HCT116 (cell line): ENCODE measurements at regions not wholly inside any gene's neighbourhood (a gene's known extent, or its start where the extent isn't known, plus 50 kb on each side); places are given as distances from the start of the nearest gene placed in this dataset.

Experiments used
- ATAC-seq: fragments of 200-7000 bp; cut with Tn5 transposase; 2 replicates; pipeline ENCODE4 v1.9.1; 2020; ENCODE audit warnings: mild to moderate bottlenecking, moderate library complexity
- BruUV-seq: library from RNA; stranded (reverse); fragments of 400-500 nt; replicated peaks from 2 replicates; lab custom pipeline; 2021; lab: Mats Ljungman, UMichigan
- CTCF ChIA-PET: fragments of 300-600 bp; sonication (Branson Sonifier 250); formaldehyde crosslinking; loops from one replicate; lab custom pipeline; 2021; ENCODE audit warnings: antibody characterized with exemption; lab: Charles Lee
- POLR2A ChIA-PET: fragments of 300-600, 350-600 bp; sonication (Branson Sonifier 250); formaldehyde crosslinking; loops from one replicate; lab custom pipeline; 2021; ENCODE audit warnings: antibody characterized with exemption; lab: Charles Lee
- RAD21 ChIA-PET, 2 experiments: fragments of 300-600 bp; sonication (Branson Sonifier 250); formaldehyde crosslinking; loops; one replicate each; lab custom pipeline; 2023; ENCODE audit warnings: low total read pairs in 2 of 2; ENCODE audit not compliant: uncharacterized antibody in 2 of 2, unreplicated experiment in 2 of 2, low non-redundant PET in 1 of 2; lab: Charles Lee
- DNase-seq: peaks from one replicate; pipeline ENCODE4 v3.0.0-alpha.2; 2010; ENCODE audit warnings: low read depth, low spot score
- H2AFZ ChIP-seq: fragments of 200-600 bp; shearing (Covaris generic), sonication (generic); 2 replicates; pipeline ENCODE4 v1.6.1; 2017; ENCODE audit warnings: low read depth, mixed run types, mixed read lengths, antibody characterized with exemption, low read length; ENCODE audit not compliant: poor library complexity, severe bottlenecking
- H3K27ac ChIP-seq: 2 replicates; pipeline ENCODE4 v1.5.1; 2012; ENCODE audit warnings: low read depth, low read length
- H3K27me3 ChIP-seq: fragments of 200-600 bp; sonication (generic); 2 replicates; pipeline ENCODE4 v1.6.1; 2016; ENCODE audit warnings: mixed run types, low read length, mixed read lengths; ENCODE audit not compliant: insufficient read depth
- H3K36me3 ChIP-seq, 2 experiments: fragments of 200-500 bp in 1 of 2; fragments of 200-600 bp in 1 of 2; sonication (Bioruptor generic) in 1 of 2; sonication (generic) in 1 of 2; 2 replicates each; pipeline versions ENCODE4 v1.5.1 to v1.6.1; 2014 to 2016; ENCODE audit warnings: low read length in 2 of 2, inconsistent platforms in 1 of 2, mixed read lengths in 1 of 2, mixed run types in 1 of 2; ENCODE audit not compliant: insufficient read depth in 2 of 2, control insufficient read depth in 1 of 2
- H3K4me1 ChIP-seq, 2 experiments: fragments of 200-600 bp in 1 of 2; sonication (generic) in 1 of 2; 2 replicates each; pipeline versions ENCODE4 v1.5.1 to v1.6.1; 2012 to 2017; ENCODE audit warnings: low read length in 2 of 2, inconsistent platforms in 1 of 2, mild to moderate bottlenecking in 1 of 2, mixed read lengths in 1 of 2, mixed run types in 1 of 2, moderate library complexity in 1 of 2; ENCODE audit not compliant: insufficient read depth in 2 of 2, control insufficient read depth in 1 of 2
- H3K4me2 ChIP-seq: fragments of 200-600 bp; sonication (generic); 2 replicates; pipeline ENCODE4 v1.6.1; 2017; ENCODE audit warnings: mixed run types, low read length, mixed read lengths
- H3K4me3 ChIP-seq, 2 experiments: fragments of 200-600 bp in 1 of 2; sonication (generic) in 1 of 2; replicated peaks in 1 of 2; 2 replicates each; pipeline ENCODE4 v1.5.1; 2011 to 2016; ENCODE audit warnings: low read length in 2 of 2, control low read depth in 1 of 2, low read depth in 1 of 2, mild to moderate bottlenecking in 1 of 2, mixed read lengths in 1 of 2, mixed run types in 1 of 2
- H3K79me2 ChIP-seq: fragments of 200-600 bp; sonication (generic); 2 replicates; pipeline ENCODE4 v1.6.1; 2017; ENCODE audit warnings: mild to moderate bottlenecking, mixed run types, low read length, moderate library complexity, mixed read lengths; ENCODE audit not compliant: insufficient read depth
- H3K9ac ChIP-seq: fragments of 200-600 bp; sonication (generic); 2 replicates; pipeline ENCODE4 v1.6.1; 2016; ENCODE audit warnings: low read length, mixed read lengths
- H3K9me2 ChIP-seq: fragments of 200-600 bp; sonication (generic), shearing (Covaris generic); 2 replicates; pipeline ENCODE4 v1.6.1; 2017; ENCODE audit warnings: mixed run types, mild to moderate bottlenecking, moderate library complexity; ENCODE audit not compliant: insufficient read depth
- H3K9me3 ChIP-seq, 2 experiments: fragments of 200-500 bp in 1 of 2; fragments of 200-600 bp in 1 of 2; sonication (Bioruptor generic) in 1 of 2; sonication (generic) in 1 of 2; 2 replicates each; pipeline ENCODE4 v1.6.1; 2014 to 2017; ENCODE audit warnings: low read length in 2 of 2, mixed read lengths in 2 of 2, inconsistent platforms in 1 of 2, low read depth in 1 of 2, mild to moderate bottlenecking in 1 of 2, mixed run types in 1 of 2, moderate library complexity in 1 of 2; ENCODE audit not compliant: control insufficient read depth in 1 of 2, insufficient read depth in 1 of 2
- H4K20me1 ChIP-seq: fragments of 200-600 bp; sonication (generic), shearing (Covaris generic); 2 replicates; pipeline ENCODE4 v1.6.1; 2017; ENCODE audit warnings: mixed run types, mild to moderate bottlenecking, moderate library complexity; ENCODE audit not compliant: insufficient read depth
- CBX3 ChIP-seq: IDR thresholded peaks from 2 replicates; pipeline ENCODE4 v1.6.1; 2012; ENCODE audit warnings: low read depth
- EGR1 ChIP-seq: IDR thresholded peaks from 2 replicates; pipeline ENCODE4 v1.6.1; 2012; ENCODE audit warnings: low read depth
- ELF1 ChIP-seq: IDR thresholded peaks from 2 replicates; pipeline ENCODE4 v1.6.1; 2012; ENCODE audit warnings: low read depth, borderline replicate concordance
- EZH2 ChIP-seq: fragments of 200-600 bp; sonication (generic); IDR thresholded peaks from 2 replicates; pipeline ENCODE4 v1.6.1; 2017; ENCODE audit warnings: antibody characterized with exemption, mixed run types
- FOSL1 ChIP-seq: IDR thresholded peaks from 2 replicates; pipeline ENCODE4 v1.6.1; 2012; ENCODE audit warnings: low read depth
- JUND ChIP-seq: IDR thresholded peaks from 2 replicates; pipeline ENCODE4 v1.6.1; 2012
- POLR2AphosphoS5 ChIP-seq: IDR thresholded peaks from 2 replicates; pipeline ENCODE4 v1.6.1; 2011; ENCODE audit warnings: mild to moderate bottlenecking, low read depth, low read length, moderate library complexity
- SIN3A ChIP-seq: IDR thresholded peaks from 2 replicates; pipeline ENCODE4 v1.6.1; 2012; ENCODE audit warnings: low read depth
- SP1 ChIP-seq: IDR thresholded peaks from 2 replicates; pipeline ENCODE4 v1.6.1; 2012; ENCODE audit warnings: low read depth
- ZFX ChIP-seq: fragments of 450-650 bp; IDR thresholded peaks from 2 replicates; pipeline ENCODE4 v1.6.1; 2017
- intact Hi-C: fragments of 100-400 bp; cut with micrococcal nuclease; formaldehyde crosslinking; loops from 2 replicates; pipeline ENCODE4 v1.10.0; 2022
- TF ChIP-seq, protein P1 (sequence below), 3 experiments: fragments of 200-600 bp in 1 of 3; sonication (generic) in 1 of 3; IDR thresholded peaks in 2 of 3; conservative IDR thresholded peaks in 1 of 3; 2 replicates each; pipeline ENCODE4 v1.5.1; 2012 to 2017; ENCODE audit warnings: low read depth in 2 of 3, low read length in 2 of 3, antibody characterized with exemption in 1 of 3, borderline replicate concordance in 1 of 3, control low read depth in 1 of 3, mild to moderate bottlenecking in 1 of 3, mixed read lengths in 1 of 3, mixed run types in 1 of 3, moderate library complexity in 1 of 3; ENCODE audit not compliant: insufficient read depth in 1 of 3
- TF ChIP-seq, protein P2 (sequence below): IDR thresholded peaks from 2 replicates; pipeline ENCODE4 v1.6.1; 2012

DNA sequence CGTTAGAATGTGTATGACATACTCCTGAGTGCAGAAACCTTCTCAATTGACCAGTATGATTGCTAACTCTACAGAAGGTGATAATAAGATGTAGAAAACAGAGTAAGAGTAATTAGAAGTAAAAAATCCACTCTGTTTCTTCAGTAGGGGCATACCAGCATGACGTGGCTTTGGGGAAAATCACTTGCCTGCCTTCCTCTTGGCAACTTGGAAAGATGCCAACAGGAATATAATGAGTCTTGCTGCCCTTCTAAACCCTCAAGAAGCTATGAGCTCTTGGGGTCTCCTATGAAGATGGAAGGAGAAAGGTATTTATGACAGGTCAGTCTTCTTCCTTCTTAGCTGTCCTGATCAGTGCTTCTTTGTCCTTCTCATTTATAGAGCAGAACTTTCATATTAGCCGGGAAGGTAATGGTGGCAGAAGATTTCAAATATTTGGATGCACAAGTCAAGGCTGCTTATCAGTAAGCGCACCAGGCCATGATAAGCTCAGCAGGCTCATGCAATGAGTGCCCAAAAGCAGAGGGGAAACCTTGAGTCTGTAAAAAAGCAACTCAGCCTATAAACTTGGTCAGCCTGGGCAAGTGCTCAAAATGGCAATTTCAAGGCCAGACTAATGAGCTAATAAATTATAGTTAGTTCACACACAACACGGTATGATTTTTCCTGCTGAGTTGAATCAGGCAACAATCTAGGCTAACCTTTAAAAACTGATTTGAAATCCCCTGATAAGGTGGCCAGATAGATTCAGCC lies 69.7 kb upstream of the PPARGC1A start:
- Histone ChIP-seq H3K4me3 (no peak overlapping the region), H3K4me2 (no peak overlapping the region), H3K79me2 (no peaks in the 10 kb centered on the region), H3K36me3 (no peaks in the 10 kb centered on the region), H3K9me3 (peaks cover 11 to 20% of the 10 kb centered on the region in 2 experiments; a peak in 3 of 4 replicates), H3K9me2 (no peaks in the 10 kb centered on the region), H3K9ac (no peak overlapping the region), H3K27me3 (no peaks in the 10 kb centered on the region), H3K27ac (no peak overlapping the region), H2AFZ (no peak overlapping the region), H3K4me1 (no peaks in the 10 kb centered on the region), H4K20me1 (no peaks in the 10 kb centered on the region)
- no peak for DNase-seq
- RAD21 ChIA-PET = no interaction called here
- TF ChIP-seq, protein P1, sequence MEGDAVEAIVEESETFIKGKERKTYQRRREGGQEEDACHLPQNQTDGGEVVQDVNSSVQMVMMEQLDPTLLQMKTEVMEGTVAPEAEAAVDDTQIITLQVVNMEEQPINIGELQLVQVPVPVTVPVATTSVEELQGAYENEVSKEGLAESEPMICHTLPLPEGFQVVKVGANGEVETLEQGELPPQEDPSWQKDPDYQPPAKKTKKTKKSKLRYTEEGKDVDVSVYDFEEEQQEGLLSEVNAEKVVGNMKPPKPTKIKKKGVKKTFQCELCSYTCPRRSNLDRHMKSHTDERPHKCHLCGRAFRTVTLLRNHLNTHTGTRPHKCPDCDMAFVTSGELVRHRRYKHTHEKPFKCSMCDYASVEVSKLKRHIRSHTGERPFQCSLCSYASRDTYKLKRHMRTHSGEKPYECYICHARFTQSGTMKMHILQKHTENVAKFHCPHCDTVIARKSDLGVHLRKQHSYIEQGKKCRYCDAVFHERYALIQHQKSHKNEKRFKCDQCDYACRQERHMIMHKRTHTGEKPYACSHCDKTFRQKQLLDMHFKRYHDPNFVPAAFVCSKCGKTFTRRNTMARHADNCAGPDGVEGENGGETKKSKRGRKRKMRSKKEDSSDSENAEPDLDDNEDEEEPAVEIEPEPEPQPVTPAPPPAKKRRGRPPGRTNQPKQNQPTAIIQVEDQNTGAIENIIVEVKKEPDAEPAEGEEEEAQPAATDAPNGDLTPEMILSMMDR (IDR thresholded peaks at IDR 0.05 in 2 of 3, conservative IDR thresholded peaks at IDR 0.05 in 1 of 3; ENCODE audit: borderline replicate concordance in 1 of 3, insufficient read depth in 1 of 3, low read depth in 2 of 3, low read length in 2 of 3) = no peak
- TF ChIP-seq EZH2 (no peak), ELF1 (no peak), FOSL1 (no peak), JUND (no peak), CBX3 (no peak), POLR2AphosphoS5 (no peak), SIN3A (no peak), ZFX (no peak), SP1 (no peak), EGR1 (no peak)
- TF ChIP-seq, protein P2, sequence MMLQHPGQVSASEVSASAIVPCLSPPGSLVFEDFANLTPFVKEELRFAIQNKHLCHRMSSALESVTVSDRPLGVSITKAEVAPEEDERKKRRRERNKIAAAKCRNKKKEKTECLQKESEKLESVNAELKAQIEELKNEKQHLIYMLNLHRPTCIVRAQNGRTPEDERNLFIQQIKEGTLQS = no peak
- no peak for ATAC-seq
- POLR2A ChIA-PET = no interaction called here
- intact Hi-C loops = no loop called here
- CTCF ChIA-PET = no interaction called here
- BruUV-seq = no TSS peak
